HCT116 (cell line): ENCODE measurements at regions not wholly inside any gene's neighbourhood (a gene's known extent, or its start where the extent isn't known, plus 50 kb on each side); places are given as distances from the start of the nearest gene placed in this dataset.

Experiments used
- ATAC-seq: fragments of 200-7000 bp; cut with Tn5 transposase; 2 replicates; pipeline ENCODE4 v1.9.1; 2020; ENCODE audit warnings: mild to moderate bottlenecking, moderate library complexity
- BruUV-seq: library from RNA; stranded (reverse); fragments of 400-500 nt; replicated peaks from 2 replicates; lab custom pipeline; 2021; lab: Mats Ljungman, UMichigan
- CTCF ChIA-PET: fragments of 300-600 bp; sonication (Branson Sonifier 250); formaldehyde crosslinking; loops from one replicate; lab custom pipeline; 2021; ENCODE audit warnings: antibody characterized with exemption; lab: Charles Lee
- POLR2A ChIA-PET: fragments of 300-600, 350-600 bp; sonication (Branson Sonifier 250); formaldehyde crosslinking; loops from one replicate; lab custom pipeline; 2021; ENCODE audit warnings: antibody characterized with exemption; lab: Charles Lee
- RAD21 ChIA-PET, 2 experiments: fragments of 300-600 bp; sonication (Branson Sonifier 250); formaldehyde crosslinking; loops; one replicate each; lab custom pipeline; 2023; ENCODE audit warnings: low total read pairs in 2 of 2; ENCODE audit not compliant: uncharacterized antibody in 2 of 2, unreplicated experiment in 2 of 2, low non-redundant PET in 1 of 2; lab: Charles Lee
- DNase-seq: peaks from one replicate; pipeline ENCODE4 v3.0.0-alpha.2; 2010; ENCODE audit warnings: low read depth, low spot score
- H2AFZ ChIP-seq: fragments of 200-600 bp; shearing (Covaris generic), sonication (generic); 2 replicates; pipeline ENCODE4 v1.6.1; 2017; ENCODE audit warnings: low read depth, mixed run types, mixed read lengths, antibody characterized with exemption, low read length; ENCODE audit not compliant: poor library complexity, severe bottlenecking
- H3K27ac ChIP-seq: 2 replicates; pipeline ENCODE4 v1.5.1; 2012; ENCODE audit warnings: low read depth, low read length
- H3K27me3 ChIP-seq: fragments of 200-600 bp; sonication (generic); 2 replicates; pipeline ENCODE4 v1.6.1; 2016; ENCODE audit warnings: mixed run types, low read length, mixed read lengths; ENCODE audit not compliant: insufficient read depth
- H3K36me3 ChIP-seq, 2 experiments: fragments of 200-500 bp in 1 of 2; fragments of 200-600 bp in 1 of 2; sonication (Bioruptor generic) in 1 of 2; sonication (generic) in 1 of 2; 2 replicates each; pipeline versions ENCODE4 v1.5.1 to v1.6.1; 2014 to 2016; ENCODE audit warnings: low read length in 2 of 2, inconsistent platforms in 1 of 2, mixed read lengths in 1 of 2, mixed run types in 1 of 2; ENCODE audit not compliant: insufficient read depth in 2 of 2, control insufficient read depth in 1 of 2
- H3K4me1 ChIP-seq, 2 experiments: fragments of 200-600 bp in 1 of 2; sonication (generic) in 1 of 2; 2 replicates each; pipeline versions ENCODE4 v1.5.1 to v1.6.1; 2012 to 2017; ENCODE audit warnings: low read length in 2 of 2, inconsistent platforms in 1 of 2, mild to moderate bottlenecking in 1 of 2, mixed read lengths in 1 of 2, mixed run types in 1 of 2, moderate library complexity in 1 of 2; ENCODE audit not compliant: insufficient read depth in 2 of 2, control insufficient read depth in 1 of 2
- H3K4me2 ChIP-seq: fragments of 200-600 bp; sonication (generic); 2 replicates; pipeline ENCODE4 v1.6.1; 2017; ENCODE audit warnings: mixed run types, low read length, mixed read lengths
- H3K4me3 ChIP-seq, 2 experiments: fragments of 200-600 bp in 1 of 2; sonication (generic) in 1 of 2; replicated peaks in 1 of 2; 2 replicates each; pipeline ENCODE4 v1.5.1; 2011 to 2016; ENCODE audit warnings: low read length in 2 of 2, control low read depth in 1 of 2, low read depth in 1 of 2, mild to moderate bottlenecking in 1 of 2, mixed read lengths in 1 of 2, mixed run types in 1 of 2
- H3K79me2 ChIP-seq: fragments of 200-600 bp; sonication (generic); 2 replicates; pipeline ENCODE4 v1.6.1; 2017; ENCODE audit warnings: mild to moderate bottlenecking, mixed run types, low read length, moderate library complexity, mixed read lengths; ENCODE audit not compliant: insufficient read depth
- H3K9ac ChIP-seq: fragments of 200-600 bp; sonication (generic); 2 replicates; pipeline ENCODE4 v1.6.1; 2016; ENCODE audit warnings: low read length, mixed read lengths
- H3K9me2 ChIP-seq: fragments of 200-600 bp; sonication (generic), shearing (Covaris generic); 2 replicates; pipeline ENCODE4 v1.6.1; 2017; ENCODE audit warnings: mixed run types, mild to moderate bottlenecking, moderate library complexity; ENCODE audit not compliant: insufficient read depth
- H3K9me3 ChIP-seq, 2 experiments: fragments of 200-500 bp in 1 of 2; fragments of 200-600 bp in 1 of 2; sonication (Bioruptor generic) in 1 of 2; sonication (generic) in 1 of 2; 2 replicates each; pipeline ENCODE4 v1.6.1; 2014 to 2017; ENCODE audit warnings: low read length in 2 of 2, mixed read lengths in 2 of 2, inconsistent platforms in 1 of 2, low read depth in 1 of 2, mild to moderate bottlenecking in 1 of 2, mixed run types in 1 of 2, moderate library complexity in 1 of 2; ENCODE audit not compliant: control insufficient read depth in 1 of 2, insufficient read depth in 1 of 2
- H4K20me1 ChIP-seq: fragments of 200-600 bp; sonication (generic), shearing (Covaris generic); 2 replicates; pipeline ENCODE4 v1.6.1; 2017; ENCODE audit warnings: mixed run types, mild to moderate bottlenecking, moderate library complexity; ENCODE audit not compliant: insufficient read depth
- ATF3 ChIP-seq: IDR thresholded peaks from 2 replicates; pipeline ENCODE4 v1.6.1; 2012
- CBX3 ChIP-seq: IDR thresholded peaks from 2 replicates; pipeline ENCODE4 v1.6.1; 2012; ENCODE audit warnings: low read depth
- CEBPB ChIP-seq: IDR thresholded peaks from 2 replicates; pipeline ENCODE4 v1.6.1; 2012; ENCODE audit warnings: low read depth
- CTCF ChIP-seq, 3 experiments: fragments of 200-600 bp in 1 of 3; sonication (generic) in 1 of 3; IDR thresholded peaks in 2 of 3; conservative IDR thresholded peaks in 1 of 3; 2 replicates each; pipeline ENCODE4 v1.5.1; 2012 to 2017; ENCODE audit warnings: low read depth in 2 of 3, low read length in 2 of 3, antibody characterized with exemption in 1 of 3, borderline replicate concordance in 1 of 3, control low read depth in 1 of 3, mild to moderate bottlenecking in 1 of 3, mixed read lengths in 1 of 3, mixed run types in 1 of 3, moderate library complexity in 1 of 3; ENCODE audit not compliant: insufficient read depth in 1 of 3
- EGR1 ChIP-seq: IDR thresholded peaks from 2 replicates; pipeline ENCODE4 v1.6.1; 2012; ENCODE audit warnings: low read depth
- EZH2 ChIP-seq: fragments of 200-600 bp; sonication (generic); IDR thresholded peaks from 2 replicates; pipeline ENCODE4 v1.6.1; 2017; ENCODE audit warnings: antibody characterized with exemption, mixed run types
- EZH2phosphoT487 ChIP-seq: fragments of 200-600 bp; IDR thresholded peaks from 2 replicates; pipeline ENCODE4 v1.6.1; 2018; ENCODE audit warnings: antibody characterized with exemption, borderline replicate concordance
- FOSL1 ChIP-seq: IDR thresholded peaks from 2 replicates; pipeline ENCODE4 v1.6.1; 2012; ENCODE audit warnings: low read depth
- JUND ChIP-seq: IDR thresholded peaks from 2 replicates; pipeline ENCODE4 v1.6.1; 2012
- MAX ChIP-seq: IDR thresholded peaks from 2 replicates; pipeline ENCODE4 v1.6.1; 2012
- POLR2A ChIP-seq: IDR thresholded peaks from 2 replicates; pipeline ENCODE4 v1.7.0; 2011; ENCODE audit warnings: borderline replicate concordance; ENCODE audit not compliant: insufficient read depth, insufficient read length; ENCODE audit errors: extremely low read depth
- POLR2AphosphoS5 ChIP-seq: IDR thresholded peaks from 2 replicates; pipeline ENCODE4 v1.6.1; 2011; ENCODE audit warnings: mild to moderate bottlenecking, low read depth, low read length, moderate library complexity
- REST ChIP-seq: IDR thresholded peaks from 2 replicates; pipeline ENCODE4 v1.6.1; 2012; ENCODE audit warnings: low read depth
- SIN3A ChIP-seq: IDR thresholded peaks from 2 replicates; pipeline ENCODE4 v1.6.1; 2012; ENCODE audit warnings: low read depth
- SP1 ChIP-seq: IDR thresholded peaks from 2 replicates; pipeline ENCODE4 v1.6.1; 2012; ENCODE audit warnings: low read depth
- SRF ChIP-seq: IDR thresholded peaks from 2 replicates; pipeline ENCODE4 v1.6.1; 2012; ENCODE audit warnings: low read depth
- TCF7L2 ChIP-seq: IDR thresholded peaks from 2 replicates; pipeline ENCODE4 v1.7.0; 2011; ENCODE audit warnings: borderline replicate concordance, inconsistent platforms; ENCODE audit not compliant: insufficient read depth, insufficient read length; ENCODE audit errors: extremely low read depth
- YY1 ChIP-seq: IDR thresholded peaks from 2 replicates; pipeline ENCODE4 v1.6.1; 2011; ENCODE audit warnings: low read length, low read depth, moderate library complexity, mild to moderate bottlenecking; ENCODE audit not compliant: insufficient replicate concordance; ENCODE audit errors: extremely low read depth
- ZFX ChIP-seq: fragments of 450-650 bp; IDR thresholded peaks from 2 replicates; pipeline ENCODE4 v1.6.1; 2017
- ZNF274 ChIP-seq: fragments of 200-500 bp; sonication (Bioruptor generic); IDR thresholded peaks from 2 replicates; pipeline ENCODE4 v1.6.1; 2014; ENCODE audit warnings: mild to moderate bottlenecking, low read depth, low read length, inconsistent platforms
- intact Hi-C: fragments of 100-400 bp; cut with micrococcal nuclease; formaldehyde crosslinking; loops from 2 replicates; pipeline ENCODE4 v1.10.0; 2022

GRCh38 chr3:110307065-110307809, 764.4 kb upstream of the NECTIN3 start:
- RAD21 ChIA-PET, result no interaction called here

More at GRCh38 chr3:110307065-110307809, 764.4 kb upstream of the NECTIN3 start:
- no peaks in the 10 kb centered on the region for H3K4me1 ChIP-seq
- H3K79me2 ChIP-seq, result no peaks in the 10 kb centered on the region
- ChIA-PET POLR2A (no interaction called here), CTCF (no interaction called here)
- no peak overlapping the region for H3K4me2 ChIP-seq
- H3K9me2 ChIP-seq, result no peaks in the 10 kb centered on the region
- ATAC-seq (no peak), DNase-seq (no peak)
- H3K9me3 ChIP-seq, result no peaks in the 10 kb centered on the region
- BruUV-seq, result no TSS peak
- H2AFZ ChIP-seq, result no peak overlapping the region
- H3K27me3 ChIP-seq, result no peaks in the 10 kb centered on the region
- intact Hi-C loops, result no loop called here
- no peak overlapping the region for H3K27ac ChIP-seq
- no peak for TF ChIP-seq SIN3A
- TF ChIP-seq YY1, result no peak
- no peak for TF ChIP-seq SRF
- TF ChIP-seq MAX, result no peak
- TF ChIP-seq REST, result no peak
- TF ChIP-seq CBX3, result no peak
- no peak for TF ChIP-seq POLR2AphosphoS5
- no peak for TF ChIP-seq EGR1
- TF ChIP-seq ZFX, result no peak
- no peak for TF ChIP-seq FOSL1
- TF ChIP-seq POLR2A, result no peak
- no peak for TF ChIP-seq CEBPB
- no peak for TF ChIP-seq ZNF274
- TF ChIP-seq ATF3, result no peak
- no peak for TF ChIP-seq CTCF (IDR thresholded peaks at IDR 0.05 in 2 of 3, conservative IDR thresholded peaks at IDR 0.05 in 1 of 3; ENCODE audit: borderline replicate concordance in 1 of 3, insufficient read depth in 1 of 3, low read depth in 2 of 3, low read length in 2 of 3)
- no peak for TF ChIP-seq EZH2phosphoT487
- no peak for TF ChIP-seq EZH2
- TF ChIP-seq TCF7L2, result no peak
- TF ChIP-seq JUND, result no peak
- no peak for TF ChIP-seq SP1
- H3K36me3 ChIP-seq, result no peaks in the 10 kb centered on the region
- no peak overlapping the region for H3K9ac ChIP-seq
- H3K4me3 ChIP-seq, result no peak overlapping the region
- H4K20me1 ChIP-seq, result no peaks in the 10 kb centered on the region
